Heart right ventricle (tissue), 16 donors: ENCODE measurements at regions not wholly inside any gene's neighbourhood (a gene's known extent, or its start where the extent isn't known, plus 50 kb on each side); places are given as distances from the start of the nearest gene placed in this dataset.

Experiments
- ATAC-seq, 8 donors: fragments of 200-7000 bp; cut with Tn5 transposase; one replicate each; pipeline ENCODE4 v1.9.1; 2020; ENCODE audit warnings: mild to moderate bottlenecking in 8 of 8, moderate library complexity in 8 of 8, moderate number of reproducible peaks in 1 of 8
- DNase-seq, 2 donors: peaks; one replicate each; pipeline ENCODE4 v3.0.0-alpha.2; 2020
- H3K27ac ChIP-seq, 10 donors: fragments of 200-600 bp; sonication (generic) in 2 of 10; one replicate each; pipeline versions ENCODE4 v1.5.0 to v1.8.0; 2020 to 2022; ENCODE audit warnings: mild to moderate bottlenecking in 3 of 10
- H3K27me3 ChIP-seq, 7 donors: fragments of 200-600 bp; one replicate each; pipeline ENCODE4 v1.8.0; 2021 to 2022; ENCODE audit warnings: mild to moderate bottlenecking in 2 of 7
- H3K36me3 ChIP-seq, 9 donors: fragments of 200-600 bp; sonication (generic) in 1 of 9; one replicate each; pipeline versions ENCODE4 v1.5.0 to v1.8.0; 2020 to 2022; ENCODE audit warnings: mild to moderate bottlenecking in 2 of 9
- H3K4me1 ChIP-seq, 9 donors: fragments of 200-600 bp; sonication (generic) in 1 of 9; one replicate each; pipeline versions ENCODE4 v1.5.0 to v1.8.0; 2020 to 2022; ENCODE audit warnings: mild to moderate bottlenecking in 4 of 9
- H3K4me3 ChIP-seq, 10 donors: fragments of 200-600 bp; sonication (generic) in 2 of 10; one replicate each; pipeline versions ENCODE4 v1.5.0 to v1.8.0; 2020 to 2022; ENCODE audit warnings: mild to moderate bottlenecking in 7 of 10, moderate library complexity in 2 of 10
- H3K9me3 ChIP-seq, 11 donors: fragments of 200-600 bp in 10 of 11; sonication (generic) in 2 of 11; one replicate each; pipeline versions ENCODE4 v1.5.0 to v1.8.0; 2013 to 2022; ENCODE audit warnings: mild to moderate bottlenecking in 2 of 11, control low read depth in 1 of 11, moderate library complexity in 1 of 11
- CTCF ChIP-seq, 9 donors: fragments of 200-600 bp; sonication (generic) in 2 of 9; IDR thresholded peaks; one replicate each; pipeline versions ENCODE4 v1.5.0 to v1.8.0; 2021 to 2022; ENCODE audit warnings: antibody characterized with exemption in 9 of 9, mild to moderate bottlenecking in 5 of 9, moderate library complexity in 1 of 9
- WGBS, 2 donors: extraction: QIAGEN DNeasy Blood & Tissue Kit; methylation state at CpG; one replicate each; pipeline ENCODE4 v1.1.7; 2013; ENCODE audit warnings: inconsistent platforms in 1 of 2; 5-methylcytosine and 5-hydroxymethylcytosine counted together
- intact Hi-C, 10 donors: fragments of 100-400 bp; cut with DNase I; formaldehyde crosslinking; loops; one replicate each; pipeline versions ENCODE4 v1.11.1 to v1.14.2; 2022
- donor health status: Arrhythmogenic right ventricular cardiomyopathy.
- donor health status: ischemic (EF 13 %, LVEDD 7.1; RV severe dilation, severe dysfunction).
- donor health status: healthy with polysubstance abuse.
- donor health status: DM: no; HTN: yes; CAD: no.
- donor health status: DM: no; HTN: no; CAD: no.
- donor health status: ischemic (EF 25% LVEDD 6.9; RV normal size, moderate dysfunction).
- donor health status: ischemic (EF 25% LVEDD 5.7; RV mildly dilated, moderate dysfunction).
- donor health status: healthy.
- donor health status: DM: yes; HTN: yes; CAD: no.
- donor health status: Ischemic cardiomyopathy.
- donor health status: ischemic (EF 35%, LVEDD 5.7; RV mildly dilated, moderate dysfunction).
- donor health status: nonischemic (EF 11% LVEDD 7.7; RV severe dilation, severe dysfunction).
- donor health status: DM: yes; HTN: yes; CAD: no.
- donor health status: PGD.
- donor health status: ischemic (EF 29% LVEDD 5.4; RV normal size, mild dysfunction).
- donor health status: nonischemic (EF 23%, LVEDD 6.1; RV moderate dilation, normal function).

- intact Hi-C loops = no loop called here
- Histone ChIP-seq H3K4me1 (no peaks in the 10 kb centered on the region), H3K9me3 (peaks cover 0 to 6% (median 0%) of the 10 kb centered on the region in 11 donors), H3K27ac (no peak overlapping the region), H3K36me3 (no peaks in the 10 kb centered on the region), H3K4me3 (no peak overlapping the region), H3K27me3 (no peaks in the 10 kb centered on the region)
- no peak for TF ChIP-seq CTCF (IDR thresholded peaks at IDR 0.05)
- ATAC-seq = no peak
- WGBS, 2 donors = 52 to 57% methylated on average over 2 of the region's 2 CpGs
- DNase-seq = no peak
Measured at GRCh38 chr13:55745828-55746227, 1394.9 kb upstream of the PRR20A start.

GRCh38 chr13:55761986-55762385 lies 1378.7 kb upstream of the PRR20A start:
- whole genome bisulfite sequencing, 2 donors = 64 to 72% methylated on average over 3 of the region's 3 CpGs
- Histone ChIP-seq H3K36me3 (no peaks in the 10 kb centered on the region), H3K4me3 (no peak overlapping the region), H3K27ac (no peak overlapping the region), H3K9me3 (peaks cover 0 to 3% (median 0%) of the 10 kb centered on the region in 11 donors), H3K4me1 (no peaks in the 10 kb centered on the region), H3K27me3 (no peaks in the 10 kb centered on the region)
- DNase-seq (no peak), ATAC-seq (no peak)
- intact Hi-C loops = no loop called here
- no peak for TF ChIP-seq CTCF (IDR thresholded peaks at IDR 0.05)

GRCh38 chr13:55777612-55778011 lies 1363.1 kb upstream of the PRR20A start:
- no peaks in the 10 kb centered on the region for H3K4me1 ChIP-seq
- TF ChIP-seq CTCF (IDR thresholded peaks at IDR 0.05) = no peak
- intact Hi-C loops = no loop called here
- no peak overlapping the region for H3K4me3 ChIP-seq
- no peak overlapping the region for H3K27ac ChIP-seq
- H3K36me3 ChIP-seq = no peaks in the 10 kb centered on the region
- H3K27me3 ChIP-seq = no peaks in the 10 kb centered on the region
- 86 to 91% methylated on average over 2 of the region's 2 CpGs for WGBS, 2 donors
- H3K9me3 ChIP-seq = no peaks in the 10 kb centered on the region
- ATAC-seq (no peak), DNase-seq (no peak)

GRCh38 chr13:55783841-55784240 lies 1356.9 kb upstream of the PRR20A start:
- no peaks in the 10 kb centered on the region for H3K36me3 ChIP-seq
- intact Hi-C loops = no loop called here
- H3K9me3 ChIP-seq = peaks cover 0 to 12% (median 0%) of the 10 kb centered on the region in 11 donors
- H3K4me1 ChIP-seq = no peaks in the 10 kb centered on the region
- DNase-seq (no peak), ATAC-seq (no peak)
- no peak overlapping the region for H3K4me3 ChIP-seq
- no peak for TF ChIP-seq CTCF (IDR thresholded peaks at IDR 0.05)
- 59 to 77% methylated on average over 1 of the region's 1 CpG for WGBS, 2 donors
- no peak overlapping the region for H3K27ac ChIP-seq
- no peaks in the 10 kb centered on the region for H3K27me3 ChIP-seq

- DNase-seq (no peak), ATAC-seq (no peak)
- no peak for TF ChIP-seq CTCF (IDR thresholded peaks at IDR 0.05)
- Histone ChIP-seq H3K27me3 (no peaks in the 10 kb centered on the region), H3K4me1 (no peaks in the 10 kb centered on the region), H3K27ac (no peak overlapping the region), H3K36me3 (no peaks in the 10 kb centered on the region), H3K4me3 (no peak overlapping the region), H3K9me3 (peaks cover 0 to 23% (median 0%) of the 10 kb centered on the region in 11 donors)
- intact Hi-C loops = no loop called here
- WGBS, 2 donors = 90 to 97% methylated on average over 1 of the region's 1 CpG
Measured at GRCh38 chr13:55788548-55788947, 1352.2 kb upstream of the PRR20A start.
